ENCODE measurements at regions not wholly inside any gene's neighbourhood (a gene's known extent, or its start where the extent isn't known, plus 50 kb on each side); places are given as distances from the start of the nearest gene placed in this dataset.

DNA sequence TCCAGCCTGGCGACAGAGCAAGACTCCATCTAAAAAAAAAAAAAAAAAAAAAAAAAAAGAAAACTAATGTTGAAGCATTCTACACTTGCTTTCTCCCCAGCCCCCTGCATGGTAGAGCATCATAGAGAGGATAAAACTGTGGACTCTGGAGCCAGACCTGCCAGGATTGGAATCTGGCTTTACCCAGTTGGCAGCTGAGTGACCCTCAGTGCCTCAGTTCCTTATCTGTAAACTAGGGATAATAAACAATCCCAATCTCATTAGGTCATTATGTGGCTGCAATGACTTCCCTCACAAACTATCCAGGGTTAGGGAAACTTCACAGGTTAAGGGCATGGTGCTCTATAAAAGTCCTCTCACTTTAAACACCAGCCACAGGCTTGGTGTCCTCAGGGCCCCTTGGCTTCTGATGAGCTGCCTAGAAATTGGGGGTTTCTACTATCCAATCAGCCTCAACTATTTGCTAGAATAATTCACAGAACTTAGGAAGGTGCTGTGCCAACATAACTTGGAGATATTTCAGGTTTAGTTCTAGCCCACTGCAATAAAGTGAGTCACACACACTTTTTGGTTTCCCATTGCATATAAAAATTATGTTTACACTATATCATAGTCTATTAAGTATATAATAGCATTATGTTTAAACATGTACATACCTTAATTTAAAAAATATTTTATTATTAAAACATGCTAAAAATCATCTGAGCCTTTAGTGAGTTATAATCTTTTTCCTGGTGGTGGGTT lies 180.5 kb upstream of the B3GALT2 start:
- H3K27ac Mint-ChIP-seq = no peak overlapping the region
- H3K9me3 Mint-ChIP-seq = no peaks in the 10 kb centered on the region
- no peaks in the 10 kb centered on the region for H3K36me3 Mint-ChIP-seq (ENCODE audit: low read depth)
- no peaks in the 10 kb centered on the region for H3K4me1 Mint-ChIP-seq
- H3K27me3 Mint-ChIP-seq (ENCODE audit: low read depth) = peaks cover 4% of the 10 kb centered on the region
- TF ChIP-seq, protein P1, sequence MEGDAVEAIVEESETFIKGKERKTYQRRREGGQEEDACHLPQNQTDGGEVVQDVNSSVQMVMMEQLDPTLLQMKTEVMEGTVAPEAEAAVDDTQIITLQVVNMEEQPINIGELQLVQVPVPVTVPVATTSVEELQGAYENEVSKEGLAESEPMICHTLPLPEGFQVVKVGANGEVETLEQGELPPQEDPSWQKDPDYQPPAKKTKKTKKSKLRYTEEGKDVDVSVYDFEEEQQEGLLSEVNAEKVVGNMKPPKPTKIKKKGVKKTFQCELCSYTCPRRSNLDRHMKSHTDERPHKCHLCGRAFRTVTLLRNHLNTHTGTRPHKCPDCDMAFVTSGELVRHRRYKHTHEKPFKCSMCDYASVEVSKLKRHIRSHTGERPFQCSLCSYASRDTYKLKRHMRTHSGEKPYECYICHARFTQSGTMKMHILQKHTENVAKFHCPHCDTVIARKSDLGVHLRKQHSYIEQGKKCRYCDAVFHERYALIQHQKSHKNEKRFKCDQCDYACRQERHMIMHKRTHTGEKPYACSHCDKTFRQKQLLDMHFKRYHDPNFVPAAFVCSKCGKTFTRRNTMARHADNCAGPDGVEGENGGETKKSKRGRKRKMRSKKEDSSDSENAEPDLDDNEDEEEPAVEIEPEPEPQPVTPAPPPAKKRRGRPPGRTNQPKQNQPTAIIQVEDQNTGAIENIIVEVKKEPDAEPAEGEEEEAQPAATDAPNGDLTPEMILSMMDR (IDR thresholded peaks at IDR 0.05; ENCODE audit: unreplicated experiment in 3 of 3) = no peak
- H3K4me3 Mint-ChIP-seq = no peak overlapping the region

DNA sequence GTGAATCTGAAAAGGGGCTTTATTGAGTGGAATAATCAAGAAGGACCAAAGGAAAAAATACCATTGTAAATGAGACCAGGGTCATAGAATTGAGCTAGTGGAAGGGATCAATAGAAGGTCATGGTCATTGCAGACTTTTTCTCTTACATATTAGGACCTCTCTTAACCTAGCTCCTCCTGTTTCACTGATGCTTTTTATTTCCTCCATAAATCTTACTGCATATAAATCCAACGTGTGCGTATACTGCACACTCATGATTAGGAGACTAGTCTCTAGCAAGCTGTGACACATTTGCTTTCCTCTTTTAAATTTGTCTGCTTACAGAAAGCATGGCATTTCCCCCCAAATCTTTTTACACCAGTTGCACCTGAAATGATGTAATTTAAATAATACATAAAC lies 179.6 kb upstream of the B3GALT2 start:
- Mint-ChIP-seq H3K4me1 (no peaks in the 10 kb centered on the region), H3K9me3 (no peaks in the 10 kb centered on the region), H3K4me3 (no peak overlapping the region), H3K36me3 (ENCODE audit: low read depth) (no peaks in the 10 kb centered on the region), H3K27me3 (ENCODE audit: low read depth) (peaks cover 4% of the 10 kb centered on the region), H3K27ac (no peak overlapping the region)
- TF ChIP-seq, protein P1 (IDR thresholded peaks at IDR 0.05; ENCODE audit: unreplicated experiment in 3 of 3) = no peak

DNA sequence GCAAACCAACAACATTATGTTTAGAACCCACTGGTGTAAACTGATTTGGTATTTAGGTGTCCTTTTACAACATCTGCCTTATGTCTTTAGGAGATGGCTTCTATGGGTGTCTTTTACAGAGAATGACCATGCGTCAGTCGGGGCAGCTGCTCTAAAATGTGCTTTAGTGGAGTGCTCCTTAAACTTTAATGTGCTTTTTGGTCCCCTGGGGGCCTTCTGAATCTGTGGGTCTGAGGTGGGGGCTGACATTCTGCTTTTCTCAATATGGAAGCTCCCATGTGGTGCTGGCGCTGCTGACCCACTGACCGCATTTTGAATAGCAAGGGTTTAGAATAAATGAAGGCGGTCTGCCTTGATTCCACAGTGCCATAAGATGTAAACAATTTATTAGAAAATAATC lies 173.2 kb upstream of the B3GALT2 start:
- no peak overlapping the region for H3K27ac Mint-ChIP-seq
- H3K4me1 Mint-ChIP-seq = peaks cover 12% of the 10 kb centered on the region
- TF ChIP-seq, protein P1 (IDR thresholded peaks at IDR 0.05; ENCODE audit: unreplicated experiment in 3 of 3) = no peak
- no peaks in the 10 kb centered on the region for H3K36me3 Mint-ChIP-seq (ENCODE audit: low read depth)
- H3K9me3 Mint-ChIP-seq = no peaks in the 10 kb centered on the region
- no peak overlapping the region for H3K4me3 Mint-ChIP-seq
- peaks cover under 1% of the 10 kb centered on the region for H3K27me3 Mint-ChIP-seq (ENCODE audit: low read depth)

DNA sequence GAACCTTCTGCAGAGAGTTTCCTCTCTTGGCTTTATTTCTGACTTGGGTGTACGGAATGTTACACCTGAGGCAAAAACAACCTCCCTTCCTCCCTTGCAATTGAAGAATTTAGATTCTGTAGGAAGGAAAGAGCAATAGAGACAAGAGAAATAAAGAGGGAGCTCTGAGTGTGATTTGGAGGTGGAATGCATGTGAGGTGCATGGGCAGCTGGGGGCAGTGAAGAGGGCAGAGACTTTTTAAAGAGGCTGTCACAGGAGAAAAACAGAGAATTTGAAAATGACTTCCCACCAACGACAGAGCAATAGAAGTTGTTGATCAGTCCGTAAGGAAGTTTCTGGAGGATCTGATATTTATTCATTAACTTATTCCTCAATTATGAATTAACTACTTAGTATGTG lies 172.0 kb upstream of the B3GALT2 start:
- Mint-ChIP-seq H3K4me1 (peaks cover 12% of the 10 kb centered on the region), H3K36me3 (ENCODE audit: low read depth) (peaks cover 2% of the 10 kb centered on the region), H3K4me3 (no peak overlapping the region), H3K27me3 (ENCODE audit: low read depth) (no peaks in the 10 kb centered on the region), H3K9me3 (no peaks in the 10 kb centered on the region), H3K27ac (no peak overlapping the region)
- TF ChIP-seq, protein P1 (IDR thresholded peaks at IDR 0.05; ENCODE audit: unreplicated experiment in 3 of 3) = no peak

DNA sequence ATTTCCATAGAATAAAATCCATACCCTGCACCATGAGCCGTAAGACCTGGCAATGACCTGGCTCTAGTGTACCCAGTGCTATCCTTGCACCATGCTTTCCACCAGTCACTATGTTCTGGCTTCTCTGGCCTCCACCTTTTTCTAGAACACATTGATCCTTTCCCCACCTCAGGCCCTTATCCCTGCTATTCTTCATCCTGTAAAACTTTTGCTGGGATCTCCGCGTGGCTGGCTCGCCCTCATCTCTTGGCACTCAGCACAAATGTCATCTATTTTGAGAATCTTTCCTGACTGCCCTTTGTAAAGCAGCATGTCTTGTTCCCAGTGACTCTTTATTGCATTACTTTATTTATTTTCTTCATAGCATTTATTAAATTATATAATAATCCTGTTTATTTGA lies 169.8 kb upstream of the B3GALT2 start:
- TF ChIP-seq, protein P1 (IDR thresholded peaks at IDR 0.05; ENCODE audit: unreplicated experiment in 3 of 3) = no peak
- Mint-ChIP-seq H3K4me3 (no peak overlapping the region), H3K9me3 (no peaks in the 10 kb centered on the region), H3K36me3 (ENCODE audit: low read depth) (peaks cover 14% of the 10 kb centered on the region), H3K27ac (no peak overlapping the region), H3K27me3 (ENCODE audit: low read depth) (no peaks in the 10 kb centered on the region), H3K4me1 (peaks cover 13% of the 10 kb centered on the region)

DNA sequence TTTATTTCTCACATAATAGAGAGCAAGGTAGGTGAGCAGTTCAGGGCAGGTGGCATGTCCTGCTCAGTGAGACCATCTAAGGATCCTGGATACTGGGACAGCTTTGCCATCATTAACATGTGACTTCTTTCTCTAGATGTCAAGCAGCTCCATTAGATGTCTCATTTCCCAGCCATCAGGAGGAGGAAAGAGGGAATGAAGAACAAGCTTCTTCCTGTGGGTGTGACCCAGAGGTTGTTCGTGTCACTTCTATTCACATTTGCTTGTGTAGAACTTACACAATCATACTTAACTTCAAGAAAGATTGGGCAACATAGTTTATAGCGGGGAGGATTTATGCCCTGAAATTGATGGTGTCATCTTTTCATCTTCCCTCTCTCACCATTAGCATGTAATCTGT lies 169.2 kb upstream of the B3GALT2 start:
- TF ChIP-seq, protein P1 (IDR thresholded peaks at IDR 0.05; ENCODE audit: unreplicated experiment in 3 of 3) = no peak
- no peak overlapping the region for H3K4me3 Mint-ChIP-seq
- no peak overlapping the region for H3K27ac Mint-ChIP-seq
- no peaks in the 10 kb centered on the region for H3K27me3 Mint-ChIP-seq (ENCODE audit: low read depth)
- no peaks in the 10 kb centered on the region for H3K9me3 Mint-ChIP-seq
- peaks cover 14% of the 10 kb centered on the region for H3K36me3 Mint-ChIP-seq (ENCODE audit: low read depth)
- H3K4me1 Mint-ChIP-seq = peaks cover 20% of the 10 kb centered on the region
